ENCODE measurements at regions not wholly inside any gene's neighbourhood (a gene's known extent, or its start where the extent isn't known, plus 50 kb on each side); places are given as distances from the start of the nearest gene placed in this dataset.

DNA sequence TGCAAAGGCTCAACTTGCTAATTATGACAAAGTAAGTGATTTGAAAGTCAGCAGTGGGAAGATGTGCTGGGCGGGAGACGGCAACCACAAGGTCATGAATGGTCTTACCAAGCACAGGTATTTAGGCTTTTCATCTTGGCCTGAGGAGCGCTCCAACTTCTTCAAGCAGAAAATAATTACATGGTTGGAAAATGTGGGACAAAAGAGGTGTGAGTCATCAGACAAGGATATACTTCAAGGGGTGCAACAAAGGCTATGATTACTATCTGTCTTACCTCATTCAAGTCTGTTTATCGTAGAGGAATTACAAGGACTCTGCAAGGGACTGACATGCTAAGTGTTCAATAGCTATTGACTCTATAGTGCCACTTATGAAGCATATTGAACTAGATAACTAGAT is 2005.7 kb downstream of the MRPL39 start:
- Histone ChIP-seq H2BK120ac (replicated peaks; ENCODE audit: low read depth, low read length) (no peak overlapping the region), H2BK20ac (ENCODE audit: low read length) (no peak overlapping the region), H2AK5ac (ENCODE audit: low read depth, low read length) (no peak overlapping the region), H2BK15ac (ENCODE audit: low read length) (no peak overlapping the region), H3K36me3 (ENCODE audit: control insufficient read depth in 2 of 4, insufficient read depth in 4 of 4, low read length in 3 of 4) (no peaks in the 10 kb centered on the region), H3K27ac (ENCODE audit: low read depth, low read length) (no peak overlapping the region), H2BK5ac (ENCODE audit: low read depth, low read length) (no peak overlapping the region), H3K9ac (replicated peaks in 1 of 4; ENCODE audit: extremely low read depth in 1 of 4, low read depth in 3 of 4, low read length in 3 of 4) (no peak overlapping the region), H3K27me3 (replicated peaks in 1 of 4; ENCODE audit: control insufficient read depth in 3 of 4, extremely low read depth in 1 of 4, insufficient read depth in 3 of 4, low read length in 3 of 4) (no peaks in the 10 kb centered on the region), H3K23me2 (ENCODE audit: low read depth, low read length) (no peaks in the 10 kb centered on the region), H3K79me2 (ENCODE audit: control insufficient read depth in 1 of 2, insufficient read depth in 2 of 2, low read length in 2 of 2) (no peaks in the 10 kb centered on the region), H3K9me3 (ENCODE audit: insufficient read depth in 2 of 2, low read depth in 1 of 2, low read length in 1 of 2) (no peaks in the 10 kb centered on the region), H3K14ac (ENCODE audit: insufficient read length) (no peak overlapping the region), H3K18ac (ENCODE audit: extremely low read depth, low read length) (no peak overlapping the region), H4K91ac (replicated peaks; ENCODE audit: insufficient read length, low read length) (no peak overlapping the region), H3K4me3 (ENCODE audit: extremely low read depth in 1 of 4, insufficient read depth in 2 of 4, low read depth in 3 of 4, low read length in 4 of 4) (no peak overlapping the region), H3K56ac (replicated peaks; ENCODE audit: insufficient read length, low read depth, low read length) (no peak overlapping the region), H3K23ac (ENCODE audit: insufficient read length) (no peak overlapping the region), H4K8ac (ENCODE audit: extremely low read depth, insufficient read depth, low read length) (no peak overlapping the region), H3K4me1 (replicated peaks in 1 of 4; ENCODE audit: control insufficient read depth in 3 of 4, insufficient read depth in 4 of 4, low read length in 3 of 4) (no peaks in the 10 kb centered on the region), H4K5ac (ENCODE audit: insufficient read length, low read depth, low read length) (no peak overlapping the region), H2BK12ac (ENCODE audit: low read depth, low read length) (no peak overlapping the region), H3K4me2 (ENCODE audit: insufficient read depth in 1 of 2, low read depth in 2 of 2, low read length in 2 of 2) (no peak overlapping the region), H2AFZ (ENCODE audit: low read length) (no peak overlapping the region), H4K20me1 (replicated peaks in 1 of 2; ENCODE audit: control insufficient read depth in 1 of 2, insufficient read depth in 2 of 2, low read length in 2 of 2) (no peaks in the 10 kb centered on the region), H3K4ac (replicated peaks; ENCODE audit: insufficient read length, low read depth, low read length) (no peak overlapping the region), H3K79me1 (ENCODE audit: low read depth, low read length) (no peaks in the 10 kb centered on the region)
- ChIA-PET POLR2A (ENCODE audit: partially characterized antibody) (no interaction called here), CTCF (ENCODE audit: partially characterized antibody) (no interaction called here)
- DNase-seq (ENCODE audit: low read depth in 1 of 2, low spot score in 2 of 2) (no peak), FAIRE-seq (no peak)
- TF ChIP-seq EGR1 (IDR thresholded peaks at IDR 0.05; ENCODE audit: borderline replicate concordance, low read depth, low read length) (no peak), BRCA1 (IDR thresholded peaks at IDR 0.05; ENCODE audit: low read depth, low read length) (no peak), TAF7 (optimal IDR thresholded peaks at IDR 0.05; ENCODE audit: borderline replicate concordance, low read depth, low read length) (no peak), CTBP2 (IDR thresholded peaks at IDR 0.05; ENCODE audit: borderline replicate concordance, insufficient read depth, insufficient read length, low read length) (no peak), TEAD4 (IDR thresholded peaks at IDR 0.05; ENCODE audit: low read depth, low read length) (no peak), RAD21 (IDR thresholded peaks at IDR 0.05 in 1 of 2, conservative IDR thresholded peaks at IDR 0.05 in 1 of 2; ENCODE audit: low read depth in 2 of 2, low read length in 2 of 2) (no peak)
- TF ChIP-seq, protein P1, sequence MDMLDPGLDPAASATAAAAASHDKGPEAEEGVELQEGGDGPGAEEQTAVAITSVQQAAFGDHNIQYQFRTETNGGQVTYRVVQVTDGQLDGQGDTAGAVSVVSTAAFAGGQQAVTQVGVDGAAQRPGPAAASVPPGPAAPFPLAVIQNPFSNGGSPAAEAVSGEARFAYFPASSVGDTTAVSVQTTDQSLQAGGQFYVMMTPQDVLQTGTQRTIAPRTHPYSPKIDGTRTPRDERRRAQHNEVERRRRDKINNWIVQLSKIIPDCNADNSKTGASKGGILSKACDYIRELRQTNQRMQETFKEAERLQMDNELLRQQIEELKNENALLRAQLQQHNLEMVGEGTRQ (IDR thresholded peaks at IDR 0.05; ENCODE audit: low read length): no peak
- TF ChIP-seq, protein P2, sequence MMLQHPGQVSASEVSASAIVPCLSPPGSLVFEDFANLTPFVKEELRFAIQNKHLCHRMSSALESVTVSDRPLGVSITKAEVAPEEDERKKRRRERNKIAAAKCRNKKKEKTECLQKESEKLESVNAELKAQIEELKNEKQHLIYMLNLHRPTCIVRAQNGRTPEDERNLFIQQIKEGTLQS (IDR thresholded peaks at IDR 0.05; ENCODE audit: insufficient read depth, low read depth, low read length): no peak
- WGBS, 2 experiments (ENCODE audit: extremely low coverage in 1 of 2, insufficient coverage in 1 of 2, insufficient read length in 1 of 2, insufficient replicate concordance in 2 of 2, low coverage in 1 of 2, low lambda C conversion rate in 2 of 2, missing lambda C conversion rate in 1 of 2): 98% methylated on average over 4 of the region's 4 CpGs; no CpG with 5 or more reads in 1 of the 2 experiments
